ENCODE measurements at regions not wholly inside any gene's neighbourhood (a gene's known extent, or its start where the extent isn't known, plus 50 kb on each side); places are given as distances from the start of the nearest gene placed in this dataset.

- no peak overlapping the region for H3K27ac Mint-ChIP-seq
- no peak for DNase-seq
- H3K4me3 Mint-ChIP-seq = no peak overlapping the region
- no peaks in the 10 kb centered on the region for H3K9me3 Mint-ChIP-seq
- no peaks in the 10 kb centered on the region for H3K36me3 Mint-ChIP-seq
- no peaks in the 10 kb centered on the region for H3K4me1 Mint-ChIP-seq
- H3K27me3 Mint-ChIP-seq (ENCODE audit: low read depth in 3 of 3) = peaks cover 2 to 9% (median 5%) of the 10 kb centered on the region in 3 donors
Measured at GRCh38 chr9:129561594-129562281, 59.2 kb downstream of the C9orf50 start.

DNA sequence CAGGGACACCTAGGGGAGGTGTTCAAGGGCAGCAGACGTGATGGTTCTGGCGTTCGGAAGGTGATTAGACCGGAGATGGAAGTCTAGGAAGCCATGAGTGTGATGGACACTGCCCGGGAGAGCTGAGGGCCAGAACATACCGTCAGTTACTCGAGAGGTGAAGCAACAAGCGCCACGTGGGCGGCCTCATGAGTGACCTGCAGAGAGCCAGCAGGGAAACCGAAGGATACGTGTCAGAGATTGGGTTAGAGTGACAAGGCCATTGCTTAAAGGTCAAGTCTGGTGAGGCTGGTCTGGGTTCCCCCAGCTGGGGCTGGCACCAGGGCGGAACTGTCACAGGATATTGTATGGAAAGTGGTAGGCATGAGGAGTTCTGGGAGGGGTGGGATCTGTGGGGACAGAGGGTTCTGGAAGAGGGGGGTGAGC, 60.0 kb downstream of the C9orf50 start:
- Mint-ChIP-seq H3K36me3 (no peaks in the 10 kb centered on the region), H3K4me3 (no peak overlapping the region), H3K27me3 (ENCODE audit: low read depth in 3 of 3) (peaks cover 2 to 8% (median 6%) of the 10 kb centered on the region in 3 donors), H3K27ac (no peak overlapping the region), H3K4me1 (no peaks in the 10 kb centered on the region), H3K9me3 (no peaks in the 10 kb centered on the region)
- no peak for DNase-seq

- no peak overlapping the region for H3K27ac Mint-ChIP-seq
Measured at GRCh38 chr9:129559506-129559881, 61.4 kb downstream of the C9orf50 start.

GRCh38 chr9:129558551-129559505, 62.1 kb downstream of the C9orf50 start:
- no peaks in the 10 kb centered on the region for H3K4me1 Mint-ChIP-seq
- H3K27me3 Mint-ChIP-seq (ENCODE audit: low read depth in 3 of 3) = peaks cover 2 to 9% (median 5%) of the 10 kb centered on the region in 3 donors
- no peak overlapping the region for H3K4me3 Mint-ChIP-seq
- DNase-seq = no peak
- H3K36me3 Mint-ChIP-seq = no peaks in the 10 kb centered on the region
- H3K27ac Mint-ChIP-seq = no peak overlapping the region
- H3K9me3 Mint-ChIP-seq = no peaks in the 10 kb centered on the region

More at GRCh38 chr9:129559506-129559881, 61.4 kb downstream of the C9orf50 start:
- Mint-ChIP-seq H3K9me3 (no peaks in the 10 kb centered on the region), H3K36me3 (no peaks in the 10 kb centered on the region), H3K4me3 (no peak overlapping the region), H3K4me1 (no peaks in the 10 kb centered on the region), H3K27me3 (ENCODE audit: low read depth in 3 of 3) (peaks cover 2 to 7% (median 6%) of the 10 kb centered on the region in 3 donors)
- DNase-seq = no peak

DNA sequence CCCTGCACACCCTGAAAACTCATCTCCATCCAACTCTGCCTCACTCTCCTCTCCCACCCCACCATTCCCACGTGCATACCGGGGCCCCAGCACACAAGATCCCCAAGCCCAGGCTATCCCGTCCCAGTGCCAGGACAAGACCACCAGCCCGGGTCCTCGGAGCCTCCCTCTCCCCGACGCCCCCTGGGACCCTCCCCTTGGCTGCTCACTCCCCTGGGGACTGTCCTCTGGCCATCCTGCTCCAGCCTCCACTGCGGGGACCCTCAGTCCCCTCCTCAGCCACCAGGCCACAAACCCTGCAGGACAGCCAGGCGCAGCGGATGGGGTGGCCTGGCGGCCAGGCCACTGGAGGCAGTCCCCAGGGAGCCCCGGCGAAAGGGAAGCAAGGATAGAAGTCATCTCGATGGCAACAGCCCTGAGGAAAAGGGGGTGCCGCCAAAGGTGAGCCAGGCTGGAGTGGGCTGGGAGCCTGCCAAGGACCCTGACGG, 62.8 kb downstream of the C9orf50 start:
- Mint-ChIP-seq H3K27ac (no peak overlapping the region), H3K9me3 (no peaks in the 10 kb centered on the region), H3K36me3 (no peaks in the 10 kb centered on the region), H3K27me3 (ENCODE audit: low read depth in 3 of 3) (peaks cover 2 to 10% (median 5%) of the 10 kb centered on the region in 3 donors), H3K4me1 (no peaks in the 10 kb centered on the region), H3K4me3 (no peak overlapping the region)
- no peak for DNase-seq

GRCh38 chr9:129557192-129558036, 63.5 kb downstream of the C9orf50 start:
- Mint-ChIP-seq H3K36me3 (no peaks in the 10 kb centered on the region), H3K27ac (no peak overlapping the region), H3K27me3 (ENCODE audit: low read depth in 3 of 3) (peaks cover 2 to 8% (median 5%) of the 10 kb centered on the region in 3 donors), H3K4me3 (no peak overlapping the region), H3K9me3 (no peaks in the 10 kb centered on the region), H3K4me1 (no peaks in the 10 kb centered on the region)
- DNase-seq = no peak

DNA sequence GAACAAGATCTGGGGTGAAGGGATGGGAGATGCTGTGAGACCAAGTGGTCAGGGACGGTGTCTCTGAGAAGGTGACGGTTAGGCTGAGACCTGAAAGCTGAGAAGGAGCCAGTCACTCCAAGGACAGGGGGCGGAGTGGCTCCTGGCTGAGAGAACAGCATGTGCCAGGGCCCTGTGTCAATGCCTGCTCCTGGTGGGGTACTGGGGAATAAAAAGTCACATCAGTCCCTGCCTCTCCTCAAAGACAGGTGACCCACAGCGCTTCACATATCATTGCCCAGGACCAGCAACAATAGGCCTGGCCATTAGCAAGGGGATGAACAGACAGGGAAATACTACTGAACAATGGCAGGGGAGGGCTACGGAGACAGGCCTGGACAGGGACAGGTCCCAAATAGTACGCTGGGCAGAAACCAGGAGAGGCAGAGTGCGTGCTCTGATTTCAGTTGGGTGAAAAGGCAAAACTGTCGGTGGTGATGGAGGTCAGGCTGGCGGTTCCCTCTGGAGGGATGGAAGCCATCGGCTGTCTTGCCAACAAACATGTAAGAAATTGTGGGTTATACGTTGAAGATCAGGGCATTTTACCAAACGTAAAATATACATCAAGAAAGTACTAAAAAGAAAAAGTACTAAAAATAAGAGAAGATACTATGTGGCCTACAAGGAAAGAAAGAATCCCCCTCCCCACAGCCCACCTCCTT, 64.3 kb downstream of the C9orf50 start:
- Mint-ChIP-seq H3K27me3 (ENCODE audit: low read depth in 3 of 3) (peaks cover 2 to 5% (median 5%) of the 10 kb centered on the region in 3 donors), H3K9me3 (no peaks in the 10 kb centered on the region), H3K4me1 (no peaks in the 10 kb centered on the region), H3K27ac (no peak overlapping the region), H3K36me3 (no peaks in the 10 kb centered on the region), H3K4me3 (no peak overlapping the region)
- no peak for DNase-seq

- no peaks in the 10 kb centered on the region for H3K9me3 Mint-ChIP-seq
- H3K4me1 Mint-ChIP-seq = peaks cover 0 to under 1% of the 10 kb centered on the region in 2 donors
- H3K27me3 Mint-ChIP-seq (ENCODE audit: low read depth in 3 of 3) = peaks cover 5 to 10% (median 6%) of the 10 kb centered on the region in 3 donors
- no peak for DNase-seq
- H3K27ac Mint-ChIP-seq = no peak overlapping the region
- no peak overlapping the region for H3K4me3 Mint-ChIP-seq
- H3K36me3 Mint-ChIP-seq = no peaks in the 10 kb centered on the region
Measured at GRCh38 chr9:129555512-129556215, 65.2 kb downstream of the C9orf50 start.

GRCh38 chr9:129554649-129555048, 66.3 kb downstream of the C9orf50 start:
- DNase-seq = no peak
- Mint-ChIP-seq H3K9me3 (no peaks in the 10 kb centered on the region), H3K36me3 (no peaks in the 10 kb centered on the region), H3K4me1 (peaks cover 0 to 3% of the 10 kb centered on the region in 2 donors), H3K27me3 (ENCODE audit: low read depth in 3 of 3) (peaks cover 5 to 12% (median 8%) of the 10 kb centered on the region in 3 donors), H3K27ac (no peak overlapping the region), H3K4me3 (no peak overlapping the region)

- Mint-ChIP-seq H3K27ac (no peak overlapping the region), H3K9me3 (no peaks in the 10 kb centered on the region), H3K4me1 (peaks cover 7 to 9% of the 10 kb centered on the region in 2 donors), H3K27me3 (ENCODE audit: low read depth in 3 of 3) (peaks cover 5 to 18% (median 15%) of the 10 kb centered on the region in 3 donors), H3K4me3 (no peak overlapping the region), H3K36me3 (no peaks in the 10 kb centered on the region)
- DNase-seq = no peak
Measured at GRCh38 chr9:129553277-129553676, 67.6 kb downstream of the C9orf50 start.

GRCh38 chr9:129552064-129552463, 68.8 kb downstream of the C9orf50 start:
- Mint-ChIP-seq H3K4me3 (no peak overlapping the region), H3K27ac (no peak overlapping the region), H3K36me3 (no peaks in the 10 kb centered on the region), H3K9me3 (no peaks in the 10 kb centered on the region), H3K4me1 (peaks cover 7 to 9% of the 10 kb centered on the region in 2 donors), H3K27me3 (ENCODE audit: low read depth in 3 of 3) (peaks cover 5 to 16% (median 15%) of the 10 kb centered on the region in 3 donors)
- DNase-seq = no peak

- peaks cover 4 to 16% (median 13%) of the 10 kb centered on the region in 3 donors for H3K27me3 Mint-ChIP-seq (ENCODE audit: low read depth in 3 of 3)
- H3K4me1 Mint-ChIP-seq = peaks cover 7 to 9% of the 10 kb centered on the region in 2 donors
- H3K36me3 Mint-ChIP-seq = no peaks in the 10 kb centered on the region
- peak overlapping the region in 1 of 5 donors; percentile 6 for H3K4me3 Mint-ChIP-seq
- DNase-seq = no peak
- H3K9me3 Mint-ChIP-seq = no peaks in the 10 kb centered on the region
- no peak overlapping the region for H3K27ac Mint-ChIP-seq
Measured at GRCh38 chr9:129551393-129551973, 69.4 kb downstream of the C9orf50 start.
